ENCODE measurements at regions not wholly inside any gene's neighbourhood (a gene's known extent, or its start where the extent isn't known, plus 50 kb on each side); places are given as distances from the start of the nearest gene placed in this dataset.

DNA sequence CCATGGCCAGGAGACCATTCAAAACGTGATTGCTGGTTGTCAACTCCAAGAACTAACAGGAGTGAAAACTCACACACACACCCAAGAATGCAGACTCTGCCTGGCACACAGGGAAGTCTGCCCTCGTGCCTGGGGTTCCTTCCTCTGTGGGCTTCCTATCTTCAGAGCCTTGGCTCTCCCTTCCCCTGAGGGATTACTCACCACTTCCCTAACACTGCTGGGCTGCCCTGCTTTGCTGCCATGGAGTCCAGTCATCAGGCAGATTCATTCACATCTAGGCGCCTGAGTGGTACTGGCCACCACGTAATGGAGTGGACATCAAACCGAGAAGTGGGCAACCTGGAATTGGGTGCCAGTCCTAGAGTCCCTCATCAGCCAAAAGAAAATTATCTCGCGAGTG lies 76.4 kb upstream of the PRSS3 start:
- Mint-ChIP-seq H3K27ac (no peak overlapping the region), H3K4me1 (peaks cover 2% of the 10 kb centered on the region), H3K9me3 (no peaks in the 10 kb centered on the region), H3K4me3 (no peak overlapping the region), H3K36me3 (ENCODE audit: low read depth) (no peaks in the 10 kb centered on the region), H3K27me3 (ENCODE audit: insufficient read depth) (peaks cover 31% of the 10 kb centered on the region)
- Histone ChIP-seq H3K27ac (ENCODE audit: low read depth, low read length) (no peak overlapping the region), H3K36me3 (ENCODE audit: control insufficient read depth, insufficient read depth, low read length) (no peaks in the 10 kb centered on the region), H3K4me1 (ENCODE audit: control insufficient read depth, insufficient read depth, low read length) (no peaks in the 10 kb centered on the region), H3K9ac (ENCODE audit: extremely low read depth, low read length, poor library complexity, severe bottlenecking) (no peak overlapping the region), H3K9me3 (ENCODE audit: control insufficient read depth, low read length) (no peaks in the 10 kb centered on the region), H3K4me3 (ENCODE audit: low read length) (no peak overlapping the region), H3K27me3 (ENCODE audit: control insufficient read depth, insufficient read depth, low read length, poor library complexity, severe bottlenecking) (no peaks in the 10 kb centered on the region)
- TF ChIP-seq, protein P1, sequence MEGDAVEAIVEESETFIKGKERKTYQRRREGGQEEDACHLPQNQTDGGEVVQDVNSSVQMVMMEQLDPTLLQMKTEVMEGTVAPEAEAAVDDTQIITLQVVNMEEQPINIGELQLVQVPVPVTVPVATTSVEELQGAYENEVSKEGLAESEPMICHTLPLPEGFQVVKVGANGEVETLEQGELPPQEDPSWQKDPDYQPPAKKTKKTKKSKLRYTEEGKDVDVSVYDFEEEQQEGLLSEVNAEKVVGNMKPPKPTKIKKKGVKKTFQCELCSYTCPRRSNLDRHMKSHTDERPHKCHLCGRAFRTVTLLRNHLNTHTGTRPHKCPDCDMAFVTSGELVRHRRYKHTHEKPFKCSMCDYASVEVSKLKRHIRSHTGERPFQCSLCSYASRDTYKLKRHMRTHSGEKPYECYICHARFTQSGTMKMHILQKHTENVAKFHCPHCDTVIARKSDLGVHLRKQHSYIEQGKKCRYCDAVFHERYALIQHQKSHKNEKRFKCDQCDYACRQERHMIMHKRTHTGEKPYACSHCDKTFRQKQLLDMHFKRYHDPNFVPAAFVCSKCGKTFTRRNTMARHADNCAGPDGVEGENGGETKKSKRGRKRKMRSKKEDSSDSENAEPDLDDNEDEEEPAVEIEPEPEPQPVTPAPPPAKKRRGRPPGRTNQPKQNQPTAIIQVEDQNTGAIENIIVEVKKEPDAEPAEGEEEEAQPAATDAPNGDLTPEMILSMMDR (conservative IDR thresholded peaks at IDR 0.05), result no peak
- no peak for DNase-seq
- WGBS, 2 experiments (ENCODE audit: insufficient coverage in 1 of 2, insufficient read length in 1 of 2), result 91 to 98% methylated on average over 5 to 7 of the region's 7 CpGs

DNA sequence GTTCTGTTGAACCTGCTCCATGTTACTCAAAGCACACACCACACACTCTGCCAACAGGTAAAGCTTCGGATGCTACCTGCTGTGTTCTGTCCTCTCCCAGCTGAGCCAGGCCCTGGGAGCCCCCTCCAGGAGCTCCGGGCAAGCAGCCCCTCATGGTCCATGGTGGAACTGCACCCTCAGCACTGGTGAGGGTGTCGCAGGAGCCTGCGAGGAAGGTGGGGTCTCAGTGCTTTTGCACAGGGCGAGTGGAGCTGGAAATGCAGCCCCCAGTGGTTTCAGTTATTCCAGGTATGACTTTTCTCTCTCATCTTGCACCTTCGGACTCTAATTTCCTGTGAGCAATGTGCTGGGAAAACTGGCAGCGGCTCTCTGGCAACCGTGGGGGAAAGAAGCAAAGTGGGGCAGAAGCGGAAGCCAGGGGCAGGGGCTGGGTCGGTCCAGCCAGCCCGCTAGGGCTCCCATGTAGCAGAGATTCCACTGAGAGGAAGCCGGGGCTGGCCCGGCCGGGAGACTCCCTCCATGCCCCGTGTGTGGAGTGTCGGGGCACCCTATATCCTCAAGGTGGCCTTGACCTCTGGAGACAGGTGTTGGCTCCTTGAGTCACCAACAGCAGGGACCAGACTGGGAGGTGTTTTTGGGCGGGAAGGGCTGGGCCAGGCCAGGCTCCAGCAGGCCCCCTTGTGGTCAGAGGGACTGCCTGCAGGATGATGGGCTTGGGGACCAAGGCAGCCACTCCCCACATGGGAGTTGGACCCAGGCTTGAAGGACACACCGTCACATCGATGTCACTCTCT lies 75.6 kb upstream of the PRSS3 start:
- TF ChIP-seq, protein P1 (conservative IDR thresholded peaks at IDR 0.05), result peak; percentile 80
- peak; percentile 84 for DNase-seq

DNA sequence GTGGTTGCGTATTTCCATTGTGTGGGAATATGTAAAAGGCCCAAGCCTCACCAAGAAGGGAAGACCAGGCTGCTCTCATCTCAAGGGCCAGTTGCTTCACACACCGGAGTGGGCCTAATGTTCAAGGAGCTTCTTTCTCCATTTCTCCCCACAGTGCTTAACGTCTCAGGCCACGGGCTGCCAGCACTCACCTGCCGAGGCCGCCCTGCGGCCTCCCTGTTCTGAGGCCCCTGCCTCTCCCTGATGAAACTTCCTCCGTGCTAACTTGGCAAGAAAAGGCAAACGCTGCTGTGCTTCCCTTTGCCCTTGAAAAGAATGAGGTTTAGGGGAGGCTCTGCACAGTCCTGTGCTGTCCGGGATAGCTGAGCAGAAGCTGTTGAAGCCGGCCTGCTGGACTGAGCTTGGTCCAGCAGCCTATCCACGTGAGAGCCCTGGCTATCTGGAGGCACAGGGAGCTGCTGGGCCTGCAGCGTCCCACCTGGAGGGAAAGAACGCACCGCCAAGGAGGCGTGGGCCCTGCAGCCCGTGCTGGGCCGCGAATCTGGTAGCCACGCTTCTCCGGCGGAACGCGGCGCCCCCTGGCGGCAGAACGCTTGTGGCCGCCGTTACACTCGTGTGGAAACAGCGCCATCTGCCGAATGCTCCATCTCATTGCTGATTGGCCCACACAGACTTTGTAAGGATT lies 73.5 kb upstream of the PRSS3 start:
- 29 to 45% methylated on average over 13 to 32 of the region's 32 CpGs for WGBS, 2 experiments (ENCODE audit: insufficient coverage in 1 of 2, insufficient read length in 1 of 2)
- Histone ChIP-seq H3K27ac (ENCODE audit: low read depth, low read length) (no peak overlapping the region), H3K4me1 (ENCODE audit: control insufficient read depth, insufficient read depth, low read length) (no peaks in the 10 kb centered on the region), H3K27me3 (ENCODE audit: control insufficient read depth, insufficient read depth, low read length, poor library complexity, severe bottlenecking) (no peaks in the 10 kb centered on the region), H3K4me3 (ENCODE audit: low read length) (no peak overlapping the region), H3K36me3 (ENCODE audit: control insufficient read depth, insufficient read depth, low read length) (no peaks in the 10 kb centered on the region), H3K9ac (ENCODE audit: extremely low read depth, low read length, poor library complexity, severe bottlenecking) (no peak overlapping the region), H3K9me3 (ENCODE audit: control insufficient read depth, low read length) (peaks cover 4% of the 10 kb centered on the region)
- Mint-ChIP-seq H3K36me3 (ENCODE audit: low read depth) (no peaks in the 10 kb centered on the region), H3K4me1 (peaks cover 2% of the 10 kb centered on the region), H3K27ac (no peak overlapping the region), H3K27me3 (ENCODE audit: insufficient read depth) (peaks cover 45% of the 10 kb centered on the region), H3K4me3 (no peak overlapping the region), H3K9me3 (peaks cover 12% of the 10 kb centered on the region)
- TF ChIP-seq, protein P1 (conservative IDR thresholded peaks at IDR 0.05), result peak; percentile 100
- peak; percentile 97 for DNase-seq

More for the DNA sequence above, 75.6 kb upstream of the PRSS3 start:
- Mint-ChIP-seq H3K27me3 (ENCODE audit: insufficient read depth) (peaks cover 31% of the 10 kb centered on the region), H3K9me3 (peaks cover 5% of the 10 kb centered on the region), H3K36me3 (ENCODE audit: low read depth) (no peaks in the 10 kb centered on the region), H3K4me1 (peaks cover 2% of the 10 kb centered on the region), H3K27ac (no peak overlapping the region), H3K4me3 (no peak overlapping the region)
- Histone ChIP-seq H3K9me3 (ENCODE audit: control insufficient read depth, low read length) (peaks cover 4% of the 10 kb centered on the region), H3K4me3 (ENCODE audit: low read length) (no peak overlapping the region), H3K9ac (ENCODE audit: extremely low read depth, low read length, poor library complexity, severe bottlenecking) (no peak overlapping the region), H3K27ac (ENCODE audit: low read depth, low read length) (no peak overlapping the region), H3K27me3 (ENCODE audit: control insufficient read depth, insufficient read depth, low read length, poor library complexity, severe bottlenecking) (no peaks in the 10 kb centered on the region), H3K36me3 (ENCODE audit: control insufficient read depth, insufficient read depth, low read length) (no peaks in the 10 kb centered on the region), H3K4me1 (ENCODE audit: control insufficient read depth, insufficient read depth, low read length) (no peaks in the 10 kb centered on the region)
- WGBS, 2 experiments (ENCODE audit: insufficient coverage in 1 of 2, insufficient read length in 1 of 2), result 83 to 90% methylated on average over 9 to 19 of the region's 19 CpGs

Data from endodermal cell (in vitro differentiated cells).